22Rv1 (cell line): ENCODE measurements at regions not wholly inside any gene's neighbourhood (a gene's known extent, or its start where the extent isn't known, plus 50 kb on each side); places are given as distances from the start of the nearest gene placed in this dataset.

Source experiments
- CTCF ChIP-seq: fragments of 450-650 bp; IDR thresholded peaks from 2 replicates; pipeline ENCODE4 v1.5.1; 2017; ENCODE audit warnings: mild to moderate bottlenecking
- ZFX ChIP-seq: fragments of 450-650 bp; IDR thresholded peaks from 2 replicates; pipeline ENCODE4 v1.6.1; 2017; ENCODE audit warnings: antibody characterized with exemption, borderline replicate concordance

DNA sequence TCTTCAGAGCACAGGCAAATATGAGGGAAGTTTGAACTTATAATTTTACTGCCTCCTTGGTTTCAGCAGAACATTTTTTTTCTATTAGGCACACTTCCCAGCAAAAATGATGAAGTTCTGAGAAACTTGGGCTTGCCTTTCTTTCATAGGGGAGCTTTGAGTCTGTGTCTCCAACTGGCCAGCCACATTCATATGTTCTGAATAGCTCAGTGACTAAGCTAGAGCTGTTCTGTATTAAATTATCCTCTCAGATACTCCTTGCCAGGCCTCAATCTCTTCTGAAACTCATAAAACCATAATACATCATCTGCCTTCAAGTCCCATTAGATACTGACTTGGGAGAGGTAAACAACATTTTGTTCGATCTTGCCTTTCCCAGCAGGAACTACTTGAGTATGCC lies 476.5 kb downstream of the GPAM start:
- TF ChIP-seq CTCF: no peak
- TF ChIP-seq ZFX: no peak
